HL-60 (cell line): ENCODE measurements at regions not wholly inside any gene's neighbourhood (a gene's known extent, or its start where the extent isn't known, plus 50 kb on each side); places are given as distances from the start of the nearest gene placed in this dataset.

Experiments used
- CTCF ChIP-seq: IDR thresholded peaks from one replicate; pipeline ENCODE4 v1.5.1; 2011; ENCODE audit warnings: low read length, control low read depth, inconsistent platforms; ENCODE audit not compliant: insufficient read depth
- GABPA ChIP-seq: IDR thresholded peaks from 2 replicates; pipeline ENCODE4 v1.6.1; 2012; ENCODE audit warnings: low read depth
- POLR2AphosphoS5 ChIP-seq: IDR thresholded peaks from 2 replicates; pipeline ENCODE4 v1.6.1; 2012; ENCODE audit warnings: low read depth

GRCh38 chr20:23269954-23270353 lies 80.6 kb upstream of the NXT1 start:
- TF ChIP-seq CTCF = no peak
- no peak for TF ChIP-seq GABPA
- TF ChIP-seq POLR2AphosphoS5 = no peak
